ENCODE measurements at regions not wholly inside any gene's neighbourhood (a gene's known extent, or its start where the extent isn't known, plus 50 kb on each side); places are given as distances from the start of the nearest gene placed in this dataset.

- DNase-seq (ENCODE audit: low read depth in 1 of 2, low spot score in 1 of 2) = no peak
Measured at GRCh38 chr1:195458365-195458764, 1149.9 kb downstream of the KCNT2 start.

GRCh38 chr1:195450794-195451193, 1157.4 kb downstream of the KCNT2 start:
- no peak for DNase-seq (ENCODE audit: low read depth in 1 of 2, low spot score in 1 of 2)

GRCh38 chr1:195439661-195440060, 1168.6 kb downstream of the KCNT2 start:
- no peak for DNase-seq (ENCODE audit: low read depth in 1 of 2, low spot score in 1 of 2)

GRCh38 chr1:195434566-195435203, 1173.6 kb downstream of the KCNT2 start:
- no peak for DNase-seq (ENCODE audit: low read depth in 1 of 2, low spot score in 1 of 2)

- no peak for DNase-seq (ENCODE audit: low read depth in 1 of 2, low spot score in 1 of 2)
Measured at GRCh38 chr1:195430826-195431225, 1177.4 kb downstream of the KCNT2 start.

- DNase-seq (ENCODE audit: low read depth in 1 of 2, low spot score in 1 of 2) = no peak
Measured at GRCh38 chr1:195428927-195429326, 1179.3 kb downstream of the KCNT2 start.

- no peak for DNase-seq (ENCODE audit: low read depth in 1 of 2, low spot score in 1 of 2)
Measured at GRCh38 chr1:195415584-195415983, 1192.7 kb downstream of the KCNT2 start.

GRCh38 chr1:195394567-195394966, 1213.7 kb downstream of the KCNT2 start:
- DNase-seq (ENCODE audit: low read depth in 1 of 2, low spot score in 1 of 2) = no peak

- DNase-seq (ENCODE audit: low read depth in 1 of 2, low spot score in 1 of 2) = no peak
Measured at GRCh38 chr1:195376190-195376589, 1232.0 kb downstream of the KCNT2 start.

- DNase-seq (ENCODE audit: low read depth in 1 of 2, low spot score in 1 of 2) = no peak
Measured at GRCh38 chr1:195373856-195374255, 1234.4 kb downstream of the KCNT2 start.

- no peak for DNase-seq (ENCODE audit: low read depth in 1 of 2, low spot score in 1 of 2)
Measured at GRCh38 chr1:195345149-195345548, 1263.1 kb downstream of the KCNT2 start.

GRCh38 chr1:195337646-195338045, 1270.6 kb downstream of the KCNT2 start:
- no peak for DNase-seq (ENCODE audit: low read depth in 1 of 2, low spot score in 1 of 2)

GRCh38 chr1:195336812-195337211, 1271.4 kb downstream of the KCNT2 start:
- DNase-seq (ENCODE audit: low read depth in 1 of 2, low spot score in 1 of 2) = no peak

- DNase-seq (ENCODE audit: low read depth in 1 of 2, low spot score in 1 of 2) = no peak
Measured at GRCh38 chr1:195335541-195335940, 1272.7 kb downstream of the KCNT2 start.

GRCh38 chr1:195332102-195332501, 1276.1 kb downstream of the KCNT2 start:
- no peak for DNase-seq (ENCODE audit: low read depth in 1 of 2, low spot score in 1 of 2)

- no peak for DNase-seq (ENCODE audit: low read depth in 1 of 2, low spot score in 1 of 2)
Measured at GRCh38 chr1:195328681-195329080, 1279.6 kb downstream of the KCNT2 start.

- no peak for DNase-seq (ENCODE audit: low read depth in 1 of 2, low spot score in 1 of 2)
Measured at GRCh38 chr1:195328102-195328501, 1280.1 kb downstream of the KCNT2 start.

GRCh38 chr1:195327361-195327760, 1280.9 kb downstream of the KCNT2 start:
- no peak for DNase-seq (ENCODE audit: low read depth in 1 of 2, low spot score in 1 of 2)

GRCh38 chr1:195326325-195326724, 1281.9 kb downstream of the KCNT2 start:
- no peak for DNase-seq (ENCODE audit: low read depth in 1 of 2, low spot score in 1 of 2)

GRCh38 chr1:195325181-195325580, 1283.1 kb downstream of the KCNT2 start:
- no peak for DNase-seq (ENCODE audit: low read depth in 1 of 2, low spot score in 1 of 2)

GRCh38 chr1:195306281-195306680, 1302.0 kb downstream of the KCNT2 start:
- DNase-seq (ENCODE audit: low read depth in 1 of 2, low spot score in 1 of 2) = no peak

GRCh38 chr1:195294911-195295310, 1313.3 kb downstream of the KCNT2 start:
- no peak for DNase-seq (ENCODE audit: low read depth in 1 of 2, low spot score in 1 of 2)

- DNase-seq (ENCODE audit: low read depth in 1 of 2, low spot score in 1 of 2) = no peak
Measured at GRCh38 chr1:195278644-195279043, 1329.6 kb downstream of the KCNT2 start.

GRCh38 chr1:195275710-195276109, 1332.5 kb downstream of the KCNT2 start:
- no peak for DNase-seq (ENCODE audit: low read depth in 1 of 2, low spot score in 1 of 2)
